ENCODE measurements at regions not wholly inside any gene's neighbourhood (a gene's known extent, or its start where the extent isn't known, plus 50 kb on each side); places are given as distances from the start of the nearest gene placed in this dataset.
"Not testable (repeated sequence)": the region's sequence is repeated elsewhere in the genome, so short reads cannot be mapped to it uniquely, and the experiment has no call there.

DNA sequence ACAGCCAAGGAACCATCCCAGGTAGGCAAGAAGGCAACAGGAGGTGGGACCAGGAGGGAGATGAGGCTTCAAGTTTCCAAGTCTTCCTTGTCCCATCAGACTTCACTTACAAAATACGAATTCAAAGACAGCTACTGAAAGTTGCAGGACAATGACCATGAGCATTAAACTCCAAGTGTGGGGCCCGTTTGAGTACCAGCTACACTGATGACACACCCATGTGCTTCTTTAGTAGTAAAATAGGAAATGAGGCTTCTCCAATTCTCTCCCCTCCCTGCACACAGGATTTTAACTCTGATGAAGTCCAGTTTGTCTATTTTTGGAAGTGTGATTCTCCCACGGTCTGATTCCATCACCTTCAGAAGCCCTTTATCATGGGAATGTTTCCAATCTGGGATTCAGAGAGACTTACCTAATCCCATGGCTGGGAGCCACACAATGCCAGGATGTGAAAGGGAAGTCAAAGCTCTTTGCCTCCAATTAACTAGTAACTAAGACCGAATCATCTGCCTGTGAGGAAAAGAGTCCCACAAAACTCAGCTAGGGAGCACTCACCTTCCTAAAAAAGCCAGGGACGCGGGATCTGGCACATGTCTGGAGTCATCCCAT is 222.8 kb upstream of the MSX2 start:
- H3K4me1 ChIP-seq = no peaks in the 10 kb centered on the region
- H3K27ac ChIP-seq = no peak overlapping the region
- no peak for DNase-seq (ENCODE audit: low spot score in 2 of 2)
- H3K9me3 ChIP-seq = peaks cover 0 to 24% (median 3%) of the 10 kb centered on the region in 4 donors
- no peaks in the 10 kb centered on the region for H3K27me3 ChIP-seq
- TF ChIP-seq CTCF (IDR thresholded peaks at IDR 0.05) = no peak
- no peak for TF ChIP-seq EP300 (IDR thresholded peaks at IDR 0.05)
- no peak for TF ChIP-seq POLR2A (IDR thresholded peaks at IDR 0.05)
- WGBS, 2 donors = 41 to 52% methylated on average over 6 of the region's 6 CpGs
- H3K4me3 ChIP-seq = no peak overlapping the region
- no peaks in the 10 kb centered on the region for H3K36me3 ChIP-seq

- Histone ChIP-seq H3K27ac (no peak overlapping the region), H3K4me1 (no peaks in the 10 kb centered on the region), H3K4me3 (no peak overlapping the region), H3K9me3 (peaks cover 0 to 13% (median 2%) of the 10 kb centered on the region in 4 donors), H3K36me3 (no peaks in the 10 kb centered on the region), H3K27me3 (no peaks in the 10 kb centered on the region)
- no peak for DNase-seq (ENCODE audit: low spot score in 2 of 2)
- TF ChIP-seq CTCF (IDR thresholded peaks at IDR 0.05) = no peak
- TF ChIP-seq POLR2A (IDR thresholded peaks at IDR 0.05) = no peak
- no peak for TF ChIP-seq EP300 (IDR thresholded peaks at IDR 0.05)
These were observed 221.3 kb upstream of the MSX2 start for GRCh38 chr5:174503086-174503460.

GRCh38 chr5:174503461-174504265 is 220.7 kb upstream of the MSX2 start:
- peaks cover 0 to 7% (median 0%) of the 10 kb centered on the region in 4 donors for H3K9me3 ChIP-seq
- no peaks in the 10 kb centered on the region for H3K27me3 ChIP-seq
- H3K27ac ChIP-seq = peak overlapping the region in 1 of 4 donors; percentile 54
- peak overlapping the region in 1 of 4 donors; percentile 17 for H3K4me3 ChIP-seq
- no peak for TF ChIP-seq EP300 (IDR thresholded peaks at IDR 0.05)
- no peak for TF ChIP-seq POLR2A (IDR thresholded peaks at IDR 0.05)
- TF ChIP-seq CTCF (IDR thresholded peaks at IDR 0.05) = no peak
- 46 to 54% methylated on average over 17 of the region's 17 CpGs for WGBS, 2 donors
- DNase-seq (ENCODE audit: low spot score in 2 of 2) = no peak
- H3K36me3 ChIP-seq = no peaks in the 10 kb centered on the region
- no peaks in the 10 kb centered on the region for H3K4me1 ChIP-seq

- 28 to 39% methylated on average over 9 of the region's 9 CpGs for WGBS, 2 donors
- peak overlapping the region in 1 of 4 donors; percentile 54 for H3K27ac ChIP-seq
- no peaks in the 10 kb centered on the region for H3K36me3 ChIP-seq
- TF ChIP-seq EP300 (IDR thresholded peaks at IDR 0.05) = no peak
- no peak for TF ChIP-seq POLR2A (IDR thresholded peaks at IDR 0.05)
- no peak for TF ChIP-seq CTCF (IDR thresholded peaks at IDR 0.05)
- H3K9me3 ChIP-seq = peaks cover 0 to under 1% (median 0%) of the 10 kb centered on the region in 4 donors
- H3K4me1 ChIP-seq = no peaks in the 10 kb centered on the region
- no peak for DNase-seq (ENCODE audit: low spot score in 2 of 2)
- H3K4me3 ChIP-seq = peak overlapping the region in 1 of 4 donors; percentile 17
- no peaks in the 10 kb centered on the region for H3K27me3 ChIP-seq
These were observed 220.1 kb upstream of the MSX2 start for GRCh38 chr5:174504266-174504726.

DNA sequence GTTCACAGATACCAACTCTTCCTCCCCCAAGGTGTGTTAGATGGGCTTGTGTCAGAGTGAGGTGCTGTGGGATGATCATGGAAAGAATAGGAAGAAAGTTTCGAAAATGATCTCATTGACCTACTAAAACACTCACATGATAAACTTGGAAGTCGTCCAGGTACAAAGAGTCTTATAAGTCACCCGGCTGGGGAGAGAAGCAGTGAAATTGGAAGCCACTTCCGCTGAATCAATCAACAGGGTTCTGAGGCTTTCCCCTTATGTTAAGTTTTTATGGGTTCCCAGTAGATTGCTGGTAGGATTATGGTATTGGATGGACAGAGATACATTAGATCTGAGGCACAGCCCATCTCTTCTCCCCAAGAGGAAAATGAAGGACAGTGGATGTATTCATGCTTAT is 218.8 kb upstream of the MSX2 start:
- no peaks in the 10 kb centered on the region for H3K4me1 ChIP-seq
- no peak overlapping the region for H3K27ac ChIP-seq
- no peaks in the 10 kb centered on the region for H3K9me3 ChIP-seq
- H3K36me3 ChIP-seq = no peaks in the 10 kb centered on the region
- TF ChIP-seq POLR2A (IDR thresholded peaks at IDR 0.05) = no peak
- TF ChIP-seq EP300 (IDR thresholded peaks at IDR 0.05) = no peak
- TF ChIP-seq CTCF (IDR thresholded peaks at IDR 0.05) = no peak
- H3K27me3 ChIP-seq = no peaks in the 10 kb centered on the region
- no peak overlapping the region for H3K4me3 ChIP-seq
- WGBS, 2 donors = 28 to 34% methylated on average over 4 of the region's 4 CpGs
- DNase-seq (ENCODE audit: low spot score in 2 of 2) = no peak

- not testable (repeated sequence) for H3K36me3 ChIP-seq; H3K4me1 ChIP-seq; H3K4me3 ChIP-seq; DNase-seq (ENCODE audit: low spot score in 2 of 2); H3K27ac ChIP-seq; H3K27me3 ChIP-seq; H3K9me3 ChIP-seq
- 80 to 86% methylated on average over 11 of the region's 11 CpGs for WGBS, 2 donors
These were observed 213.5 kb upstream of the MSX2 start for GRCh38 chr5:174510782-174511453.

Measured in tibial nerve (tissue), 4 donors.